Subcutaneous abdominal adipose tissue (tissue), 5 donors: ENCODE measurements at regions not wholly inside any gene's neighbourhood (a gene's known extent, or its start where the extent isn't known, plus 50 kb on each side); places are given as distances from the start of the nearest gene placed in this dataset.

Experiments used
- H3K27ac ChIP-seq: one replicate; pipeline ENCODE4 v1.7.0; 2013; ENCODE audit warnings: low read depth, mild to moderate bottlenecking, inconsistent platforms, low read length, moderate library complexity
- H3K27me3 ChIP-seq, 5 donors: one replicate each; pipeline ENCODE4 v1.7.0; 2013; ENCODE audit warnings: low read length in 5 of 5, inconsistent platforms in 1 of 5; ENCODE audit not compliant: control insufficient read depth in 5 of 5, insufficient read depth in 4 of 5
- H3K36me3 ChIP-seq, 5 donors: one replicate each; pipeline ENCODE4 v1.7.0; 2013; ENCODE audit warnings: low read length in 5 of 5; ENCODE audit not compliant: control insufficient read depth in 5 of 5, insufficient read depth in 5 of 5
- H3K4me1 ChIP-seq, 5 donors: one replicate each; pipeline ENCODE4 v1.7.0; 2013; ENCODE audit warnings: low read length in 5 of 5, mild to moderate bottlenecking in 3 of 5, moderate library complexity in 1 of 5; ENCODE audit not compliant: control insufficient read depth in 5 of 5, insufficient read depth in 5 of 5
- H3K4me3 ChIP-seq, 5 donors: one replicate each; pipeline ENCODE4 v1.7.0; 2013; ENCODE audit warnings: low read length in 5 of 5, low read depth in 1 of 5
- H3K9ac ChIP-seq, 5 donors: one replicate each; pipeline ENCODE4 v1.7.0; 2013; ENCODE audit warnings: low read length in 5 of 5, mild to moderate bottlenecking in 4 of 5, moderate library complexity in 3 of 5
- H3K9me3 ChIP-seq, 5 donors: one replicate each; pipeline ENCODE4 v1.7.0; 2013; ENCODE audit warnings: low read length in 5 of 5; ENCODE audit not compliant: control insufficient read depth in 5 of 5
- donor health status: healthy.
- donor health status: healthy.
- donor health status: healthy.
- donor health status: healthy.
- donor health status: healthy.

GRCh38 chr9:8262625-8263622 is 463.3 kb upstream of the DMAC1 start:
- no peaks in the 10 kb centered on the region for H3K9me3 ChIP-seq
- no peaks in the 10 kb centered on the region for H3K27me3 ChIP-seq
- H3K27ac ChIP-seq = no peak overlapping the region
- H3K36me3 ChIP-seq = no peaks in the 10 kb centered on the region
- no peak overlapping the region for H3K9ac ChIP-seq
- H3K4me3 ChIP-seq = no peak overlapping the region
- H3K4me1 ChIP-seq = peaks cover 0 to 4% (median 0%) of the 10 kb centered on the region in 5 donors

- no peak overlapping the region for H3K9ac ChIP-seq
- no peaks in the 10 kb centered on the region for H3K27me3 ChIP-seq
- no peaks in the 10 kb centered on the region for H3K36me3 ChIP-seq
- no peak overlapping the region for H3K4me3 ChIP-seq
- H3K9me3 ChIP-seq = no peaks in the 10 kb centered on the region
- H3K4me1 ChIP-seq = peaks cover 0 to 4% (median 0%) of the 10 kb centered on the region in 5 donors
- no peak overlapping the region for H3K27ac ChIP-seq
Measured at GRCh38 chr9:8261737-8262136, 462.2 kb upstream of the DMAC1 start.

GRCh38 chr9:8259028-8259427 is 459.4 kb upstream of the DMAC1 start:
- Histone ChIP-seq H3K9me3 (no peaks in the 10 kb centered on the region), H3K36me3 (no peaks in the 10 kb centered on the region), H3K4me3 (no peak overlapping the region), H3K4me1 (peaks cover 0 to 4% (median 0%) of the 10 kb centered on the region in 5 donors), H3K9ac (no peak overlapping the region), H3K27ac (no peak overlapping the region), H3K27me3 (no peaks in the 10 kb centered on the region)

- H3K27me3 ChIP-seq = no peaks in the 10 kb centered on the region
- no peak overlapping the region for H3K4me3 ChIP-seq
- H3K36me3 ChIP-seq = no peaks in the 10 kb centered on the region
- H3K27ac ChIP-seq = no peak overlapping the region
- no peaks in the 10 kb centered on the region for H3K4me1 ChIP-seq
- H3K9me3 ChIP-seq = no peaks in the 10 kb centered on the region
- H3K9ac ChIP-seq = no peak overlapping the region
Measured at GRCh38 chr9:8256880-8257279, 457.3 kb upstream of the DMAC1 start.

- Histone ChIP-seq H3K4me1 (no peaks in the 10 kb centered on the region), H3K9ac (no peak overlapping the region), H3K36me3 (no peaks in the 10 kb centered on the region), H3K9me3 (no peaks in the 10 kb centered on the region), H3K27me3 (no peaks in the 10 kb centered on the region), H3K27ac (no peak overlapping the region), H3K4me3 (no peak overlapping the region)
Measured at GRCh38 chr9:8255850-8256249, 456.3 kb upstream of the DMAC1 start.

GRCh38 chr9:8254541-8254940 is 455.0 kb upstream of the DMAC1 start:
- Histone ChIP-seq H3K36me3 (no peaks in the 10 kb centered on the region), H3K4me3 (no peak overlapping the region), H3K9me3 (no peaks in the 10 kb centered on the region), H3K9ac (no peak overlapping the region), H3K27ac (no peak overlapping the region), H3K27me3 (no peaks in the 10 kb centered on the region), H3K4me1 (no peaks in the 10 kb centered on the region)

GRCh38 chr9:8252445-8252844 is 452.9 kb upstream of the DMAC1 start:
- no peak overlapping the region for H3K27ac ChIP-seq
- no peaks in the 10 kb centered on the region for H3K36me3 ChIP-seq
- H3K9ac ChIP-seq = no peak overlapping the region
- no peaks in the 10 kb centered on the region for H3K4me1 ChIP-seq
- no peaks in the 10 kb centered on the region for H3K27me3 ChIP-seq
- H3K9me3 ChIP-seq = no peaks in the 10 kb centered on the region
- H3K4me3 ChIP-seq = no peak overlapping the region

- Histone ChIP-seq H3K4me1 (no peaks in the 10 kb centered on the region), H3K27me3 (no peaks in the 10 kb centered on the region), H3K27ac (no peak overlapping the region), H3K9me3 (no peaks in the 10 kb centered on the region), H3K9ac (no peak overlapping the region), H3K36me3 (no peaks in the 10 kb centered on the region), H3K4me3 (no peak overlapping the region)
Measured at GRCh38 chr9:8251566-8251965, 452.0 kb upstream of the DMAC1 start.

- no peak overlapping the region for H3K9ac ChIP-seq
- no peaks in the 10 kb centered on the region for H3K4me1 ChIP-seq
- H3K27me3 ChIP-seq = no peaks in the 10 kb centered on the region
- H3K9me3 ChIP-seq = no peaks in the 10 kb centered on the region
- no peaks in the 10 kb centered on the region for H3K36me3 ChIP-seq
- H3K4me3 ChIP-seq = no peak overlapping the region
- no peak overlapping the region for H3K27ac ChIP-seq
Measured at GRCh38 chr9:8244505-8245092, 445.0 kb upstream of the DMAC1 start.

- Histone ChIP-seq H3K9me3 (no peaks in the 10 kb centered on the region), H3K9ac (no peak overlapping the region), H3K27me3 (no peaks in the 10 kb centered on the region), H3K27ac (no peak overlapping the region), H3K4me3 (no peak overlapping the region), H3K4me1 (no peaks in the 10 kb centered on the region), H3K36me3 (no peaks in the 10 kb centered on the region)
Measured at GRCh38 chr9:8241201-8241600, 441.6 kb upstream of the DMAC1 start.
